GM12873 (cell line): ENCODE measurements at regions not wholly inside any gene's neighbourhood (a gene's known extent, or its start where the extent isn't known, plus 50 kb on each side); places are given as distances from the start of the nearest gene placed in this dataset.

Experiments
- TF ChIP-seq, protein P1 (sequence below): IDR thresholded peaks from 2 replicates; pipeline ENCODE4 v1.5.1; 2012; ENCODE audit warnings: low read depth, mild to moderate bottlenecking, moderate library complexity, low read length, control low read depth; ENCODE audit not compliant: insufficient read depth; ENCODE audit errors: missing control alignments

- TF ChIP-seq, protein P1, sequence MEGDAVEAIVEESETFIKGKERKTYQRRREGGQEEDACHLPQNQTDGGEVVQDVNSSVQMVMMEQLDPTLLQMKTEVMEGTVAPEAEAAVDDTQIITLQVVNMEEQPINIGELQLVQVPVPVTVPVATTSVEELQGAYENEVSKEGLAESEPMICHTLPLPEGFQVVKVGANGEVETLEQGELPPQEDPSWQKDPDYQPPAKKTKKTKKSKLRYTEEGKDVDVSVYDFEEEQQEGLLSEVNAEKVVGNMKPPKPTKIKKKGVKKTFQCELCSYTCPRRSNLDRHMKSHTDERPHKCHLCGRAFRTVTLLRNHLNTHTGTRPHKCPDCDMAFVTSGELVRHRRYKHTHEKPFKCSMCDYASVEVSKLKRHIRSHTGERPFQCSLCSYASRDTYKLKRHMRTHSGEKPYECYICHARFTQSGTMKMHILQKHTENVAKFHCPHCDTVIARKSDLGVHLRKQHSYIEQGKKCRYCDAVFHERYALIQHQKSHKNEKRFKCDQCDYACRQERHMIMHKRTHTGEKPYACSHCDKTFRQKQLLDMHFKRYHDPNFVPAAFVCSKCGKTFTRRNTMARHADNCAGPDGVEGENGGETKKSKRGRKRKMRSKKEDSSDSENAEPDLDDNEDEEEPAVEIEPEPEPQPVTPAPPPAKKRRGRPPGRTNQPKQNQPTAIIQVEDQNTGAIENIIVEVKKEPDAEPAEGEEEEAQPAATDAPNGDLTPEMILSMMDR = no peak
Observed at GRCh38 chr7:91603707-91604106, 276.8 kb downstream of the MTERF1 start.

DNA sequence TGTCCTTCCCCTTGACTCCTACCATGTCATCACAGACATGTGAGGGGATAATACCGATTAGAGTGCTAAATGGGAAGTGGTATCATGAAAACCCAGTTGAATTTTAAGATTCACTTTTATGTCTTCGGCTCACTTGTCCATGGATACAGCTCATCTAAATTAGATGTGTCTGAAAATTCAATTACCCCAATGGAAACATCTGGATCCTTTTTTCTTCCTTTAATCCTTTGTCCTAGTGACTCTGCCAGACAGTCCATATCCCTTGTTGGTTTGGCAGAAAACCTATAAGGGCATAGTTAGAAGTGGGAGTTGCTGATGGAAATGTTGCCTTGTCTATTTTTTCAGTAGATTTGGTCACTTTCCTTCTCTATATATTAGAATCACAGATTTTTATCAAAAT, 271.9 kb downstream of the MTERF1 start:
- TF ChIP-seq, protein P1 = no peak

DNA sequence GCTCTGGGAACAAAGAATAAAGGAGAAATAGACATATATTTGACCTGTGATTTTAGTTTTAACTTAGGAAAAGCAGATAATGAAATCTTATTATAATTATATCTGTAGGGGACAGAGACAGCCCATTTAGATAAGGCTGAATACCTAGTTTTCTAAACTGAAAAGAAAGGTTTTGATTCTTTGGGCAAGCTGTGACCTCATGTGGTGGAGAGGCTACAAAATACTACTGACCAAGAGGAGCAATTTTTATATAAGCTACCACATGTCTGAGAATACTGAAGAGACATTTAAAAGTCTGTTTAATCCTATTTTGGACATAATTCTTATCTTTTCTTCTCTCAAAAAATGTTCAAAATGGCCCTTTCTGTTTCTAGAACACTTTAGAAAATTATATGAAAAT, 271.0 kb downstream of the MTERF1 start:
- TF ChIP-seq, protein P1 = no peak

DNA sequence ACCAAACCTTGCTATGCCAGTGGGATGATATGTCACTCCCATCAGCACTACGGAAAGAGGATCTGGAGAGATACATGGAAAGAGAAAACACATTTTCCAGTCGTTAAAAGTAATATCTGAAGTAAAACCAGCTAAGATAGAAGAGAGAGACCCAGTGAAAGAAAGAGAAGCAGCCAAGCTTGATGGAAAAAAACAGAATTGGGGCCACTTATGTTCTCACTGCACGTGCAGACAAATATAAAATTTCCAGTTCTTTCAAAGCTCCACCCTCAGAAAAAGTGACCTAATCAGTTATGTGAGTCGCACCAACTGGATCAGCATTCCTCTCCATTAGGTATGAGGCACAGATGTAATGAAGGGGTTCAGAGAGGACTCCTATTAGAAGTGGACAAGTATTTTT, 266.1 kb downstream of the MTERF1 start:
- TF ChIP-seq, protein P1 = no peak

- TF ChIP-seq, protein P1 = no peak
Observed at GRCh38 chr7:91618776-91619765, 261.4 kb downstream of the MTERF1 start.

GRCh38 chr7:91620827-91621226, 259.7 kb downstream of the MTERF1 start:
- TF ChIP-seq, protein P1 = no peak

DNA sequence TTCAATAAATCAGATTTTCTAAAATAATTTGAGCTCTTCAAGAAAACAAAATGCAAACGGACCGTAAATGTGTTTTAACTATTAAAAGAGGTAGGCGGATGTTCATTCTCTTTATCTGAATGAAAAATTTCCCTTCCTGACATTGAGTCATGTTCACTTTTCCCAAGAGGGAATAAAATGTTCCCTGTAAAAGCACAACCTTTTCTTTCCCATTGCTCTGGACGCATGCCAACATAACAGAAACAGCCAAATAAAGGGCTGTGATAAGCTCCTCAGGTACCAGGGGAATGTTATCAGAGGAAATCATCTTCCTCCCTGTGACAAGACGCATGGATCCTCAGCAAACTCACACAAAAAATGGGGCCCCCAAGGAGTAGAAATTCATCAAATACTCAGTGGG, 251.8 kb downstream of the MTERF1 start:
- TF ChIP-seq, protein P1 = no peak
